GM12872 (cell line): ENCODE measurements at regions not wholly inside any gene's neighbourhood (a gene's known extent, or its start where the extent isn't known, plus 50 kb on each side); places are given as distances from the start of the nearest gene placed in this dataset.

Experiments
- CTCF ChIP-seq: IDR thresholded peaks from 3 replicates; pipeline ENCODE4 v1.5.1; 2011; ENCODE audit warnings: low read depth, mild to moderate bottlenecking, low read length, moderate library complexity; ENCODE audit not compliant: insufficient read depth

- TF ChIP-seq CTCF, result no peak
Observed at GRCh38 chr12:34327671-34328070, 305.4 kb downstream of the ALG10 start.

GRCh38 chr12:34333337-34333736 lies 311.0 kb downstream of the ALG10 start:
- no peak for TF ChIP-seq CTCF

- no peak for TF ChIP-seq CTCF
Observed at GRCh38 chr12:34334538-34334937, 312.2 kb downstream of the ALG10 start.

- no peak for TF ChIP-seq CTCF
Observed at GRCh38 chr12:34334953-34335743, 312.9 kb downstream of the ALG10 start.

GRCh38 chr12:34335819-34336262 lies 313.5 kb downstream of the ALG10 start:
- no peak for TF ChIP-seq CTCF

- no peak for TF ChIP-seq CTCF
Observed at GRCh38 chr12:34336619-34337465, 314.5 kb downstream of the ALG10 start.

GRCh38 chr12:34338751-34339150 lies 316.5 kb downstream of the ALG10 start:
- TF ChIP-seq CTCF, result no peak
